H9 (cell line): ENCODE measurements at regions not wholly inside any gene's neighbourhood (a gene's known extent, or its start where the extent isn't known, plus 50 kb on each side); places are given as distances from the start of the nearest gene placed in this dataset.

Source experiments
- DNase-seq: peaks from one replicate; pipeline ENCODE4 v3.0.0-alpha.2; 2017
- H2AFZ ChIP-seq: one replicate; pipeline ENCODE4 v1.6.1; 2013; ENCODE audit warnings: mild to moderate bottlenecking, low read length, control low read depth, moderate library complexity
- H2AK5ac ChIP-seq: 2 replicates; pipeline ENCODE4 v1.6.1; 2013; ENCODE audit warnings: low read length, control low read depth, mixed read lengths; ENCODE audit not compliant: insufficient read length
- H2BK120ac ChIP-seq: one replicate; pipeline ENCODE4 v1.6.1; 2013; ENCODE audit warnings: low read depth, mild to moderate bottlenecking, low read length, control low read depth, inconsistent platforms; ENCODE audit not compliant: poor library complexity, severe bottlenecking
- H2BK12ac ChIP-seq: 2 replicates; pipeline ENCODE4 v1.6.1; 2013; ENCODE audit warnings: low read length, control low read depth, mixed read lengths, low read depth; ENCODE audit not compliant: insufficient read length
- H2BK15ac ChIP-seq: 2 replicates; pipeline ENCODE4 v1.6.1; 2013; ENCODE audit warnings: low read depth, low read length, control low read depth
- H2BK20ac ChIP-seq: one replicate; pipeline ENCODE4 v1.6.1; 2013; ENCODE audit warnings: low read depth, mild to moderate bottlenecking, low read length, control low read depth, inconsistent platforms; ENCODE audit not compliant: poor library complexity, severe bottlenecking
- H2BK5ac ChIP-seq: 2 replicates; pipeline ENCODE4 v1.6.1; 2013; ENCODE audit warnings: low read length, control low read depth, mixed read lengths; ENCODE audit not compliant: insufficient read length
- H3K14ac ChIP-seq: 2 replicates; pipeline ENCODE4 v1.6.1; 2013; ENCODE audit warnings: low read length, control low read depth; ENCODE audit not compliant: insufficient read depth
- H3K18ac ChIP-seq: 2 replicates; pipeline ENCODE4 v1.6.1; 2013; ENCODE audit warnings: low read depth, mild to moderate bottlenecking, mixed read lengths, low read length, control low read depth; ENCODE audit not compliant: insufficient read length
- H3K23ac ChIP-seq: 2 replicates; pipeline ENCODE4 v1.6.1; 2013; ENCODE audit warnings: low read length, control low read depth, mixed read lengths, low read depth; ENCODE audit not compliant: insufficient read length
- H3K23me2 ChIP-seq: 2 replicates; pipeline ENCODE4 v1.6.1; 2013; ENCODE audit warnings: low read depth, mild to moderate bottlenecking, mixed read lengths, low read length, control low read depth; ENCODE audit not compliant: insufficient read length, poor library complexity, severe bottlenecking
- H3K27ac ChIP-seq: 2 replicates; pipeline ENCODE4 v1.5.1; 2013; ENCODE audit warnings: low read length, control low read depth, mixed read lengths, low read depth; ENCODE audit not compliant: insufficient read length
- H3K27me3 ChIP-seq: 2 replicates; pipeline ENCODE4 v1.6.1; 2013; ENCODE audit warnings: low read length, control low read depth, inconsistent platforms; ENCODE audit not compliant: insufficient read depth
- H3K4ac ChIP-seq: 2 replicates; pipeline ENCODE4 v1.6.1; 2013; ENCODE audit warnings: low read depth, mild to moderate bottlenecking, control low read depth, inconsistent platforms, low read length, moderate library complexity
- H3K4me1 ChIP-seq: 2 replicates; pipeline ENCODE4 v1.6.1; 2013; ENCODE audit warnings: low read length, control low read depth, inconsistent platforms; ENCODE audit not compliant: insufficient read depth
- H3K4me2 ChIP-seq: 2 replicates; pipeline ENCODE4 v1.6.1; 2013; ENCODE audit warnings: low read length, control low read depth, mixed read lengths; ENCODE audit not compliant: insufficient read length, insufficient read depth
- H3K56ac ChIP-seq: 2 replicates; pipeline ENCODE4 v1.6.1; 2013; ENCODE audit warnings: low read depth, mild to moderate bottlenecking, mixed read lengths, low read length, control low read depth; ENCODE audit not compliant: insufficient read length
- H3K79me1 ChIP-seq: 2 replicates; pipeline ENCODE4 v1.6.1; 2013; ENCODE audit warnings: low read depth, mild to moderate bottlenecking, moderate library complexity, low read length, control low read depth, inconsistent platforms; ENCODE audit not compliant: insufficient read depth, poor library complexity, severe bottlenecking
- H3K79me2 ChIP-seq: 2 replicates; pipeline ENCODE4 v1.6.1; 2013; ENCODE audit warnings: low read length, control low read depth, inconsistent platforms; ENCODE audit not compliant: insufficient read depth
- H3K9ac ChIP-seq: 2 replicates; pipeline ENCODE4 v1.6.1; 2013; ENCODE audit warnings: low read length, control low read depth, mixed read lengths; ENCODE audit not compliant: insufficient read length; ENCODE audit errors: extremely low read depth
- H3K9me3 ChIP-seq: one replicate; pipeline ENCODE4 v1.6.1; 2013; ENCODE audit warnings: low read depth, low read length, inconsistent platforms; ENCODE audit not compliant: control insufficient read depth
- H3T11ph ChIP-seq: one replicate; pipeline ENCODE4 v1.6.1; 2013; ENCODE audit warnings: mild to moderate bottlenecking, low read length, control low read depth, inconsistent platforms
- H4K20me1 ChIP-seq: one replicate; pipeline ENCODE4 v1.6.1; 2013; ENCODE audit not compliant: control insufficient read depth, insufficient read length, insufficient read depth
- H4K5ac ChIP-seq: 2 replicates; pipeline ENCODE4 v1.6.1; 2013; ENCODE audit warnings: low read depth, mild to moderate bottlenecking, mixed read lengths, low read length, control low read depth; ENCODE audit not compliant: insufficient read length
- H4K8ac ChIP-seq: replicated peaks from 2 replicates; pipeline ENCODE4 v1.6.1; 2013; ENCODE audit warnings: low read length, control low read depth, mixed read lengths, low read depth; ENCODE audit not compliant: insufficient read length
- H4K91ac ChIP-seq: 2 replicates; pipeline ENCODE4 v1.6.1; 2013; ENCODE audit warnings: low read depth, mild to moderate bottlenecking, moderate library complexity, mixed read lengths, low read length, control low read depth; ENCODE audit not compliant: insufficient read length
- H3K27ac Mint-ChIP-seq, 3 experiments: 2 replicates in 2 of 3; 3 replicates in 1 of 3; pipeline ENCODE4 v1.8.0; 2020 to 2021; ENCODE audit warnings: mixed read lengths in 3 of 3, mild to moderate bottlenecking in 1 of 3, moderate library complexity in 1 of 3
- H3K27me3 Mint-ChIP-seq: 2 replicates; pipeline ENCODE4 v1.8.0; 2021; ENCODE audit warnings: low read depth, mild to moderate bottlenecking, moderate library complexity, mixed read lengths
- H3K36me3 Mint-ChIP-seq, 3 experiments: 2 replicates in 2 of 3; 3 replicates in 1 of 3; pipeline ENCODE4 v1.8.0; 2020 to 2021; ENCODE audit warnings: low read depth in 3 of 3, mixed read lengths in 3 of 3; ENCODE audit not compliant: insufficient read depth in 1 of 3
- H3K4me1 Mint-ChIP-seq, 2 experiments: 2 replicates each; pipeline ENCODE4 v1.8.0; 2020; ENCODE audit warnings: mixed read lengths in 2 of 2
- H3K4me3 Mint-ChIP-seq, 2 experiments: 2 replicates in 1 of 2; 3 replicates in 1 of 2; pipeline ENCODE4 v1.8.0; 2020 to 2021; ENCODE audit warnings: mild to moderate bottlenecking in 2 of 2, mixed read lengths in 2 of 2, moderate library complexity in 1 of 2
- H3K9me3 Mint-ChIP-seq, 2 experiments: 2 replicates in 1 of 2; 3 replicates in 1 of 2; pipeline ENCODE4 v1.8.0; 2020; ENCODE audit warnings: mild to moderate bottlenecking in 2 of 2, mixed read lengths in 2 of 2, moderate library complexity in 1 of 2
- CTCF ChIP-seq: fragments of 200-600 bp; sonication (generic); conservative IDR thresholded peaks from 3 replicates; pipeline ENCODE4 v1.8.0; 2021; ENCODE audit warnings: antibody characterized with exemption, mild to moderate bottlenecking

DNA sequence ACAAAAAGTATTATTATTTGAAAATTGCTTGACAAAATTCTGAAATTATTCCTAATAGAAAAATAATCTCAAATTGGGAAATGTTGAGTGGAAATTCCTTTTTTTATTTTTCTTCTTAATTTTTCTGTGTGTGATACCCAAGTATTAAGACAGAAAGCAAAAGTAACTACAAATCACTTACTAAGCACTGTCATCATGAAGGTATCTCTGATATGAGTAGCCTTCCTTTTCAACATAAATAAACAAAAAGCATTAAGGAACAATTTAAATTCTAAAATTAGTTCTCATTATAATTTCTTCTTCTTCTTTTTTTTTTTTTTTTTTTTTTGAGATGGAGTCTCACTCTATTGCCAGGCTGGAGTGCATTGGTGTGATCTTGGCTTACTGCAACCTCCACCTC lies 174.2 kb upstream of the RBMS1 start:
- TF ChIP-seq CTCF = no peak
- Histone ChIP-seq H4K20me1 (no peaks in the 10 kb centered on the region), H3K14ac (no peak overlapping the region), H3K4ac (no peak overlapping the region), H3K23me2 (peaks cover 2% of the 10 kb centered on the region), H3K9ac (no peak overlapping the region), H4K5ac (no peak overlapping the region), H2AK5ac (no peak overlapping the region), H3K4me2 (no peak overlapping the region), H3K56ac (no peak overlapping the region), H4K8ac (no peak overlapping the region), H4K91ac (no peak overlapping the region), H2BK12ac (no peak overlapping the region), H3K27ac (no peak overlapping the region), H3K79me2 (no peaks in the 10 kb centered on the region), H2BK15ac (no peak overlapping the region), H2AFZ (no peak overlapping the region), H2BK5ac (no peak overlapping the region), H3T11ph (no peak overlapping the region), H3K18ac (no peak overlapping the region), H2BK120ac (no peak overlapping the region), H3K9me3 (no peaks in the 10 kb centered on the region), H3K4me1 (no peaks in the 10 kb centered on the region), H2BK20ac (no peak overlapping the region), H3K27me3 (no peaks in the 10 kb centered on the region), H3K23ac (no peak overlapping the region), H3K79me1 (no peaks in the 10 kb centered on the region)
- Mint-ChIP-seq H3K27me3 (no peaks in the 10 kb centered on the region), H3K4me1 (peaks cover 5 to 7% of the 10 kb centered on the region in 2 experiments; a peak in 2 of 4 replicates), H3K36me3 (no peaks in the 10 kb centered on the region), H3K9me3 (no peaks in the 10 kb centered on the region), H3K4me3 (no peak overlapping the region), H3K27ac (no peak overlapping the region)
- no peak for DNase-seq
